ENCODE measurements at regions not wholly inside any gene's neighbourhood (a gene's known extent, or its start where the extent isn't known, plus 50 kb on each side); places are given as distances from the start of the nearest gene placed in this dataset.

DNA sequence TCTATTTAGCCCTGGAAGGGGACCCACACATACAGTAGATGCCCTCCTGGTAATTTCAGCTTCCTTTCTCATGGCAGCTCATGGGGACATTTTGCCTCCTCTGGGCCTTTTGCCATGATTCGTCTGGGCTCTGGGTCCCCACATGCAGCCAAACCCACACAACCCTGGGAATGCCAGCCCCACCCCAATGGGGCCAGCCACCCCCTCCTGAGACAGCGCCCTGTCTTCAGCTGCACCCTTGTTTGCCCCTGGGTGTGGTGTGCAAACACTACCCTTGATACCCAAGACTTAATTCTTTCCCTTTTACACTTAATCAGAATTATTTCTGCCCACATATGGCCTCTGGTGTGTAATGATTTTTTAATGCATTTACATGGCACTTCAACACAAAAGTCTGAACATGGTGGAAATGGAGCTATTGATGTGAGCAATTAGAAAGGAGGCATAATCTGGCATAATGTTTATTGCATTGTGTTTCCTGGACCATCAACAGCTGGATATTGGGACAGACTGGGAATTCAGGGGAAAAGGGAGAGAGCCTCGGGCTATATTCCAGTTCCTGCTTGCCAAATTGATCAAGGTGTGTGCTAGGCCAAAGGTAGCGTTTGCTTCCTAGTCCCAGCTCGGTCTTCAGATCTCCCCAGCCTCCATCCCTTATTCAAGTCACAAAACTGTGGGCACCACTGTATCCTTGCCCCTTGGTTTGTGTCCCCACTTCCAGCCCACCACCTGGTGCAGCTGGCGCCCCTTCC is 85.0 kb upstream of the ANO1 start:
- no peak overlapping the region for H4K91ac ChIP-seq (replicated peaks; ENCODE audit: insufficient read length, low read length)
- WGBS, 2 experiments (ENCODE audit: extremely low coverage in 1 of 2, insufficient coverage in 1 of 2, insufficient read length in 1 of 2, insufficient replicate concordance in 2 of 2, low coverage in 1 of 2, low lambda C conversion rate in 2 of 2, missing lambda C conversion rate in 1 of 2) = 84% methylated on average over 6 of the region's 6 CpGs; no CpG with 5 or more reads in 1 of the 2 experiments
- H3K23ac ChIP-seq (ENCODE audit: insufficient read length) = no peak overlapping the region
- H2BK5ac ChIP-seq (ENCODE audit: low read depth, low read length) = no peak overlapping the region
- no peak overlapping the region for H2BK15ac ChIP-seq (ENCODE audit: low read length)
- H3K9me3 ChIP-seq (ENCODE audit: insufficient read depth in 2 of 2, low read depth in 1 of 2, low read length in 1 of 2) = no peaks in the 10 kb centered on the region
- H3K79me2 ChIP-seq (ENCODE audit: control insufficient read depth in 1 of 2, insufficient read depth in 2 of 2, low read length in 2 of 2) = no peaks in the 10 kb centered on the region
- H3K4me1 ChIP-seq (replicated peaks in 1 of 4; ENCODE audit: control insufficient read depth in 3 of 4, insufficient read depth in 4 of 4, low read length in 3 of 4) = no peaks in the 10 kb centered on the region
- H3K23me2 ChIP-seq (ENCODE audit: low read depth, low read length) = peaks cover 3% of the 10 kb centered on the region; the same call in 1 of the 2 replicates
- no peak overlapping the region for H3K27ac ChIP-seq (ENCODE audit: low read depth, low read length)
- ChIA-PET POLR2A (ENCODE audit: partially characterized antibody) (no interaction called here), CTCF (ENCODE audit: partially characterized antibody) (interaction anchor here (0.6 to 2.8 kb wide), 9 partner anchors 10 to 165 kb away, joined by 3 to 16 read pairs (median 3); no protein-coding TSS in a partner anchor)
- H3K4me2 ChIP-seq (ENCODE audit: insufficient read depth in 1 of 2, low read depth in 2 of 2, low read length in 2 of 2) = no peak overlapping the region
- H4K8ac ChIP-seq (ENCODE audit: extremely low read depth, insufficient read depth, low read length) = no peak overlapping the region
- no peak overlapping the region for H3K18ac ChIP-seq (ENCODE audit: extremely low read depth, low read length)
- H3K9ac ChIP-seq (replicated peaks in 1 of 4; ENCODE audit: extremely low read depth in 1 of 4, low read depth in 3 of 4, low read length in 3 of 4) = no peak overlapping the region
- FAIRE-seq (no peak), DNase-seq (ENCODE audit: low read depth in 1 of 2, low spot score in 2 of 2) (no peak)
- H4K20me1 ChIP-seq (replicated peaks in 1 of 2; ENCODE audit: control insufficient read depth in 1 of 2, insufficient read depth in 2 of 2, low read length in 2 of 2) = peaks cover 0 to 2% of the 10 kb centered on the region in 2 experiments
- no peak overlapping the region for H3K4me3 ChIP-seq (ENCODE audit: extremely low read depth in 1 of 4, insufficient read depth in 2 of 4, low read depth in 3 of 4, low read length in 4 of 4)
- no peak overlapping the region for H3K14ac ChIP-seq (ENCODE audit: insufficient read length)
- H4K5ac ChIP-seq (ENCODE audit: insufficient read length, low read depth, low read length) = no peak overlapping the region
- no peak overlapping the region for H3K56ac ChIP-seq (replicated peaks; ENCODE audit: insufficient read length, low read depth, low read length)
- no peak overlapping the region for H2BK120ac ChIP-seq (replicated peaks; ENCODE audit: low read depth, low read length)
- H2BK12ac ChIP-seq (ENCODE audit: low read depth, low read length) = no peak overlapping the region
- H2BK20ac ChIP-seq (ENCODE audit: low read length) = no peak overlapping the region
- H3K36me3 ChIP-seq (ENCODE audit: control insufficient read depth in 2 of 4, insufficient read depth in 4 of 4, low read length in 3 of 4) = no peaks in the 10 kb centered on the region
- no peak overlapping the region for H2AFZ ChIP-seq (ENCODE audit: low read length)
- H3K27me3 ChIP-seq (replicated peaks in 1 of 4; ENCODE audit: control insufficient read depth in 3 of 4, extremely low read depth in 1 of 4, insufficient read depth in 3 of 4, low read length in 3 of 4) = peaks cover 1 to 19% (median 10%) of the 10 kb centered on the region in 4 experiments; a peak in 6 of 7 replicates
- no peak overlapping the region for H3K4ac ChIP-seq (replicated peaks; ENCODE audit: insufficient read length, low read depth, low read length)
- H2AK5ac ChIP-seq (ENCODE audit: low read depth, low read length) = no peak overlapping the region
- H3K79me1 ChIP-seq (ENCODE audit: low read depth, low read length) = no peaks in the 10 kb centered on the region
- TF ChIP-seq, protein P1, sequence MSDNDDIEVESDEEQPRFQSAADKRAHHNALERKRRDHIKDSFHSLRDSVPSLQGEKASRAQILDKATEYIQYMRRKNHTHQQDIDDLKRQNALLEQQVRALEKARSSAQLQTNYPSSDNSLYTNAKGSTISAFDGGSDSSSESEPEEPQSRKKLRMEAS (IDR thresholded peaks at IDR 0.05) = no peak
- TF ChIP-seq EGR1 (IDR thresholded peaks at IDR 0.05; ENCODE audit: borderline replicate concordance, low read depth, low read length) = no peak
- no peak for TF ChIP-seq SIRT6 (IDR thresholded peaks at IDR 0.05; ENCODE audit: low read length)
- TF ChIP-seq CTBP2 (IDR thresholded peaks at IDR 0.05; ENCODE audit: borderline replicate concordance, insufficient read depth, insufficient read length, low read length) = no peak
- TF ChIP-seq ZNF274 (IDR thresholded peaks at IDR 0.05; ENCODE audit: borderline replicate concordance, extremely low read depth, low read length) = no peak
- TF ChIP-seq RNF2 (IDR thresholded peaks at IDR 0.05; ENCODE audit: borderline replicate concordance, low read depth, low read length, missing control alignments, poor library complexity, severe bottlenecking) = no peak
- TF ChIP-seq HDAC2 (IDR thresholded peaks at IDR 0.05; ENCODE audit: borderline replicate concordance in 1 of 2, low read depth in 2 of 2, low read length in 2 of 2) = no peak
- TF ChIP-seq SP2 (IDR thresholded peaks at IDR 0.05; ENCODE audit: low read length) = no peak
- TF ChIP-seq KDM4A (IDR thresholded peaks at IDR 0.05; ENCODE audit: low read depth, low read length, severe bottlenecking) = no peak
- no peak for TF ChIP-seq SIN3A (conservative IDR thresholded peaks at IDR 0.05 in 1 of 2, IDR thresholded peaks at IDR 0.05 in 1 of 2; ENCODE audit: low read depth in 1 of 2, low read length in 2 of 2)
- TF ChIP-seq TBP (IDR thresholded peaks at IDR 0.05; ENCODE audit: low read depth, low read length) = no peak
- TF ChIP-seq YY1 (IDR thresholded peaks at IDR 0.05; ENCODE audit: low read depth, low read length) = no peak
- no peak for TF ChIP-seq POLR2A (IDR thresholded peaks at IDR 0.05; ENCODE audit: control extremely low read depth in 1 of 2, low read depth in 2 of 2, low read length in 2 of 2)
